Trophoblast cell (in vitro differentiated cells and primary cell): ENCODE measurements at regions not wholly inside any gene's neighbourhood (a gene's known extent, or its start where the extent isn't known, plus 50 kb on each side); places are given as distances from the start of the nearest gene placed in this dataset.

Experiments used
- DNase-seq, 2 donors: peaks; one replicate each; pipeline ENCODE4 v3.0.0-alpha.2; 2016
- H2AFZ ChIP-seq: 2 replicates; pipeline ENCODE4 v1.6.1; 2013; ENCODE audit warnings: low read length, moderate library complexity, mild to moderate bottlenecking; ENCODE audit not compliant: insufficient read depth, poor library complexity
- H2AK5ac ChIP-seq: 2 replicates; pipeline ENCODE4 v1.6.1; 2013; ENCODE audit warnings: mild to moderate bottlenecking, low read length
- H2BK120ac ChIP-seq: 2 replicates; pipeline ENCODE4 v1.6.1; 2013; ENCODE audit warnings: low read length, mild to moderate bottlenecking, moderate library complexity; ENCODE audit not compliant: insufficient read depth, poor library complexity
- H2BK12ac ChIP-seq: 2 replicates; pipeline ENCODE4 v1.6.1; 2013; ENCODE audit warnings: mild to moderate bottlenecking, low read length, moderate library complexity
- H2BK5ac ChIP-seq: 2 replicates; pipeline ENCODE4 v1.6.1; 2013; ENCODE audit warnings: low read length, low read depth, moderate library complexity, mild to moderate bottlenecking; ENCODE audit not compliant: poor library complexity
- H3K14ac ChIP-seq: 2 replicates; pipeline ENCODE4 v1.6.1; 2013; ENCODE audit warnings: mild to moderate bottlenecking, low read length
- H3K18ac ChIP-seq: 2 replicates; pipeline ENCODE4 v1.6.1; 2013; ENCODE audit warnings: mild to moderate bottlenecking, low read length
- H3K23ac ChIP-seq: 2 replicates; pipeline ENCODE4 v1.6.1; 2013; ENCODE audit warnings: low read length
- H3K27ac ChIP-seq: 2 replicates; pipeline ENCODE4 v1.5.1; 2013; ENCODE audit warnings: low read depth, mild to moderate bottlenecking, inconsistent platforms, low read length, moderate library complexity
- H3K27me3 ChIP-seq: 2 replicates; pipeline ENCODE4 v1.6.1; 2013; ENCODE audit warnings: inconsistent platforms, mild to moderate bottlenecking, low read length, moderate library complexity; ENCODE audit not compliant: insufficient read depth
- H3K36me3 ChIP-seq, 2 experiments: 1 replicate in 1 of 2; 2 replicates in 1 of 2; pipeline ENCODE4 v1.6.1; 2013; ENCODE audit warnings: low read length in 2 of 2, mild to moderate bottlenecking in 2 of 2, moderate library complexity in 1 of 2; ENCODE audit not compliant: insufficient read depth in 2 of 2, control insufficient read depth in 1 of 2
- H3K4ac ChIP-seq: 2 replicates; pipeline ENCODE4 v1.6.1; 2013; ENCODE audit warnings: low read depth, mild to moderate bottlenecking, low read length, moderate library complexity
- H3K4me1 ChIP-seq, 2 experiments: 1 replicate in 1 of 2; 2 replicates in 1 of 2; pipeline ENCODE4 v1.6.1; 2013; ENCODE audit warnings: low read length in 2 of 2, mild to moderate bottlenecking in 2 of 2, moderate library complexity in 1 of 2; ENCODE audit not compliant: insufficient read depth in 2 of 2, control insufficient read depth in 1 of 2
- H3K4me2 ChIP-seq: 2 replicates; pipeline ENCODE4 v1.6.1; 2013; ENCODE audit warnings: inconsistent platforms, mild to moderate bottlenecking, low read length, moderate library complexity
- H3K4me3 ChIP-seq: 2 replicates; pipeline ENCODE4 v1.5.1; 2013; ENCODE audit warnings: mild to moderate bottlenecking, low read depth, low read length, inconsistent platforms
- H3K79me1 ChIP-seq: one replicate; pipeline ENCODE4 v1.6.1; 2013; ENCODE audit warnings: low read length
- H3K79me2 ChIP-seq: 2 replicates; pipeline ENCODE4 v1.6.1; 2013; ENCODE audit warnings: low read length, mild to moderate bottlenecking; ENCODE audit not compliant: control insufficient read depth, insufficient read depth, poor library complexity
- H3K9ac ChIP-seq: 2 replicates; pipeline ENCODE4 v1.6.1; 2013; ENCODE audit warnings: mild to moderate bottlenecking, low read length
- H3K9me3 ChIP-seq: 2 replicates; pipeline ENCODE4 v1.6.1; 2013; ENCODE audit warnings: low read depth, mild to moderate bottlenecking, control low read depth, inconsistent platforms, low read length; ENCODE audit not compliant: insufficient read depth
- H4K12ac ChIP-seq: 2 replicates; pipeline ENCODE4 v1.6.1; 2013; ENCODE audit warnings: low read depth, mild to moderate bottlenecking, low read length, moderate library complexity
- H4K8ac ChIP-seq: 2 replicates; pipeline ENCODE4 v1.6.1; 2013; ENCODE audit warnings: low read depth, mild to moderate bottlenecking, low read length, moderate library complexity
- H4K91ac ChIP-seq: one replicate; pipeline ENCODE4 v1.6.1; 2013; ENCODE audit warnings: low read depth, mild to moderate bottlenecking, low read length, moderate library complexity
- WGBS: extraction: QIAGEN DNeasy Blood & Tissue Kit; methylation state at CpG from one replicate; pipeline ENCODE4 v1.1.7; 2013; ENCODE audit warnings: missing lambda C conversion rate; ENCODE audit not compliant: insufficient read length, insufficient coverage; ENCODE audit errors: extremely low coverage; 5-methylcytosine and 5-hydroxymethylcytosine counted together

- H2BK5ac ChIP-seq: no peak overlapping the region
- H2BK120ac ChIP-seq: no peak overlapping the region
- no peak overlapping the region for H2AK5ac ChIP-seq
- DNase-seq: no peak
- no peaks in the 10 kb centered on the region for H3K27me3 ChIP-seq
- WGBS: no CpG with 5 or more reads among the region's 2 CpGs
- no peak overlapping the region for H4K12ac ChIP-seq
- H3K18ac ChIP-seq: no peak overlapping the region
- H3K9ac ChIP-seq: no peak overlapping the region
- no peak overlapping the region for H3K23ac ChIP-seq
- H3K4ac ChIP-seq: no peak overlapping the region
- H4K8ac ChIP-seq: no peak overlapping the region
- H3K9me3 ChIP-seq: no peaks in the 10 kb centered on the region
- no peak overlapping the region for H2AFZ ChIP-seq
- no peaks in the 10 kb centered on the region for H3K79me2 ChIP-seq
- no peak overlapping the region for H3K4me3 ChIP-seq
- no peaks in the 10 kb centered on the region for H3K36me3 ChIP-seq
- no peak overlapping the region for H3K14ac ChIP-seq
- H2BK12ac ChIP-seq: no peak overlapping the region
- no peaks in the 10 kb centered on the region for H3K4me1 ChIP-seq
- H3K27ac ChIP-seq: no peak overlapping the region
- H4K91ac ChIP-seq: no peak overlapping the region
- no peaks in the 10 kb centered on the region for H3K79me1 ChIP-seq
- H3K4me2 ChIP-seq: no peak overlapping the region
Observed at GRCh38 chr2:21939967-21940366, 816.2 kb downstream of the TDRD15 start.

GRCh38 chr2:21944536-21944935 lies 820.8 kb downstream of the TDRD15 start:
- Histone ChIP-seq H3K27ac (no peak overlapping the region), H3K36me3 (no peaks in the 10 kb centered on the region), H3K4me2 (no peak overlapping the region), H3K18ac (no peak overlapping the region), H2BK120ac (no peak overlapping the region), H4K12ac (no peak overlapping the region), H3K9ac (no peak overlapping the region), H3K14ac (no peak overlapping the region), H3K79me2 (no peaks in the 10 kb centered on the region), H4K8ac (no peak overlapping the region), H4K91ac (no peak overlapping the region), H2BK12ac (no peak overlapping the region), H2AK5ac (no peak overlapping the region), H3K23ac (no peak overlapping the region), H3K4me3 (no peak overlapping the region), H3K27me3 (no peaks in the 10 kb centered on the region), H2BK5ac (no peak overlapping the region), H3K4me1 (no peaks in the 10 kb centered on the region), H3K4ac (no peak overlapping the region), H2AFZ (no peak overlapping the region), H3K79me1 (no peaks in the 10 kb centered on the region), H3K9me3 (no peaks in the 10 kb centered on the region)
- DNase-seq: no peak
- WGBS: no CpG with 5 or more reads among the region's 3 CpGs

- Histone ChIP-seq H3K18ac (no peak overlapping the region), H3K4ac (no peak overlapping the region), H3K79me2 (no peaks in the 10 kb centered on the region), H3K27ac (no peak overlapping the region), H3K14ac (no peak overlapping the region), H3K4me2 (no peak overlapping the region), H2BK120ac (no peak overlapping the region), H3K4me3 (no peak overlapping the region), H4K12ac (no peak overlapping the region), H2AK5ac (no peak overlapping the region), H3K79me1 (no peaks in the 10 kb centered on the region), H3K36me3 (no peaks in the 10 kb centered on the region), H3K4me1 (no peaks in the 10 kb centered on the region), H2AFZ (no peak overlapping the region), H2BK12ac (no peak overlapping the region), H3K9me3 (no peaks in the 10 kb centered on the region), H2BK5ac (no peak overlapping the region), H4K8ac (no peak overlapping the region), H4K91ac (no peak overlapping the region), H3K27me3 (no peaks in the 10 kb centered on the region), H3K23ac (no peak overlapping the region), H3K9ac (no peak overlapping the region)
- WGBS: no CpG with 5 or more reads among the region's 3 CpGs
- no peak for DNase-seq
Observed at GRCh38 chr2:21945658-21946057, 821.9 kb downstream of the TDRD15 start.

- H2AK5ac ChIP-seq: no peak overlapping the region
- no peak overlapping the region for H2BK120ac ChIP-seq
- H3K18ac ChIP-seq: no peak overlapping the region
- no peaks in the 10 kb centered on the region for H3K4me1 ChIP-seq
- H3K36me3 ChIP-seq: no peaks in the 10 kb centered on the region
- H3K4me2 ChIP-seq: no peak overlapping the region
- no peak overlapping the region for H3K14ac ChIP-seq
- no peak overlapping the region for H3K9ac ChIP-seq
- no peak overlapping the region for H3K27ac ChIP-seq
- WGBS: no CpG with 5 or more reads among the region's 6 CpGs
- H2AFZ ChIP-seq: no peak overlapping the region
- no peak overlapping the region for H4K8ac ChIP-seq
- no peak overlapping the region for H3K23ac ChIP-seq
- H3K9me3 ChIP-seq: no peaks in the 10 kb centered on the region
- H3K4ac ChIP-seq: no peak overlapping the region
- no peaks in the 10 kb centered on the region for H3K27me3 ChIP-seq
- no peak overlapping the region for H4K12ac ChIP-seq
- H3K79me1 ChIP-seq: no peaks in the 10 kb centered on the region
- H3K79me2 ChIP-seq: no peaks in the 10 kb centered on the region
- no peak overlapping the region for H3K4me3 ChIP-seq
- H4K91ac ChIP-seq: no peak overlapping the region
- H2BK12ac ChIP-seq: no peak overlapping the region
- no peak overlapping the region for H2BK5ac ChIP-seq
- DNase-seq: no peak
Observed at GRCh38 chr2:21947046-21947445, 823.3 kb downstream of the TDRD15 start.
